Kidney (tissue), 13 donors: ENCODE measurements at regions not wholly inside any gene's neighbourhood (a gene's known extent, or its start where the extent isn't known, plus 50 kb on each side); places are given as distances from the start of the nearest gene placed in this dataset.

ENCODE experiments used
- DNase-seq, 5 donors: peaks; one replicate each; pipeline ENCODE4 v3.0.0-alpha.2; 2013 to 2020
- FAIRE-seq: peaks from 2 replicates; lab custom pipeline; 2012; peaks lifted over from hg19 to GRCh38; lab: Jason Lieb, UNC
- H3K27ac ChIP-seq, 2 donors: one replicate each; pipeline ENCODE4 v1.7.0; 2013; ENCODE audit warnings: low read depth in 2 of 2, low read length in 2 of 2, inconsistent platforms in 1 of 2
- H3K27me3 ChIP-seq: one replicate; pipeline ENCODE4 v1.7.1; 2013; ENCODE audit warnings: low read length, inconsistent platforms; ENCODE audit not compliant: control insufficient read depth, insufficient read depth
- H3K36me3 ChIP-seq, 3 donors: one replicate each; pipeline versions ENCODE4 v1.7.0 to v1.7.1; 2013; ENCODE audit warnings: low read length in 3 of 3, control low read depth in 1 of 3, inconsistent platforms in 1 of 3; ENCODE audit not compliant: insufficient read depth in 3 of 3, control insufficient read depth in 2 of 3
- H3K4me1 ChIP-seq, 3 donors: one replicate each; pipeline versions ENCODE4 v1.7.0 to v1.7.1; 2013; ENCODE audit warnings: low read length in 3 of 3, inconsistent platforms in 1 of 3, low read depth in 1 of 3; ENCODE audit not compliant: control insufficient read depth in 2 of 3, insufficient read depth in 2 of 3
- H3K4me3 ChIP-seq, 3 donors: one replicate each; pipeline versions ENCODE4 v1.7.0 to v1.8.1; 2013; ENCODE audit warnings: low read length in 3 of 3, control low read depth in 1 of 3, inconsistent platforms in 1 of 3
- H3K9ac ChIP-seq, 3 donors: one replicate each; pipeline versions ENCODE4 v1.7.0 to v1.7.1; 2013; ENCODE audit warnings: low read length in 3 of 3, control low read depth in 1 of 3, inconsistent platforms in 1 of 3
- H3K9me3 ChIP-seq, 3 donors: one replicate each; pipeline versions ENCODE4 v1.7.0 to v1.7.1; 2013; ENCODE audit warnings: low read length in 3 of 3, control low read depth in 1 of 3, inconsistent platforms in 1 of 3; ENCODE audit not compliant: control insufficient read depth in 2 of 3, insufficient read depth in 1 of 3
- intact Hi-C: fragments of 100-400 bp; cut with DNase I; formaldehyde crosslinking; loops from one replicate; pipeline ENCODE4 v1.11.1; 2022
- TF ChIP-seq, protein P1 (sequence below): IDR thresholded peaks from 3 replicates; pipeline ENCODE4 v1.5.1; 2012; ENCODE audit warnings: mild to moderate bottlenecking, moderate library complexity, borderline replicate concordance; ENCODE audit not compliant: insufficient read depth; ENCODE audit errors: extremely low read depth
- donor health status: control.
- donor health status: control.
- donor health status: control.
- donor health status: control.
- donor health status: control.
- donor health status: DM: yes; HTN: yes; CAD: no.
- donor health status: Normal renal cell carcinoma (clear cell type).

DNA sequence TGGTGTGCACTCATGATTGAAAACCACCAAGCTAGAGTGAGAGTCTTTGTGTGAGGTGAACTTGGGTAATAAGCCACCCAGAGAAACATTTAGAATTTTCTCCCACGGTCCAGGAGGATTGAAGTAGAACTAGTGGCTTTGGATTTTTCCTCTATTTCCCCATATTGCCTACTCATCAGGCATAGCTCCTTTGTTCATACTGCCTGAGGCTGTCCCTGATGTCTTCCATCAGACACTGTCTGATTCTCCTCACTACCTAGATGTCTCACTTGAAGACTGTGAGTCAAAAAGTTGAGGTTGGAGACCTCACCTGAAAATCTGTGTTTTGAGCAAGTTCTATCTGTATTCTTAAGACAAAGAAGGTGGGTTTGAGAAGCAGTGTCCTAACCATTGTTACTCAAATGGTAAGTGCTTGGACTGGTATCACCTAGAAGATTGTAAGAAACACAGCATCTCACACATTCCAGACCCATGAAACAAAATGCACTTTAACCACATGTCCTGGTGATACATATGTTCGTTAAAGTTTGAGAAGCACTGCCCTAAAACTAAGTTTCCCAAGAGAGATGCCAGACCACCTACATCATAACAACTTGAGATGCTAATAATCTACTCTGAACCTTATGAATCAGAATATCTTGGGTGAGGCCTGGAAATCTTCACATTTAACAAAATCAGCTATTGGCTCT, 523.4 kb upstream of the BTBD3 start:
- Histone ChIP-seq H3K9me3 (no peaks in the 10 kb centered on the region), H3K36me3 (no peaks in the 10 kb centered on the region), H3K4me1 (no peaks in the 10 kb centered on the region), H3K4me3 (no peak overlapping the region), H3K27me3 (no peaks in the 10 kb centered on the region), H3K27ac (no peak overlapping the region), H3K9ac (no peak overlapping the region)
- TF ChIP-seq, protein P1, sequence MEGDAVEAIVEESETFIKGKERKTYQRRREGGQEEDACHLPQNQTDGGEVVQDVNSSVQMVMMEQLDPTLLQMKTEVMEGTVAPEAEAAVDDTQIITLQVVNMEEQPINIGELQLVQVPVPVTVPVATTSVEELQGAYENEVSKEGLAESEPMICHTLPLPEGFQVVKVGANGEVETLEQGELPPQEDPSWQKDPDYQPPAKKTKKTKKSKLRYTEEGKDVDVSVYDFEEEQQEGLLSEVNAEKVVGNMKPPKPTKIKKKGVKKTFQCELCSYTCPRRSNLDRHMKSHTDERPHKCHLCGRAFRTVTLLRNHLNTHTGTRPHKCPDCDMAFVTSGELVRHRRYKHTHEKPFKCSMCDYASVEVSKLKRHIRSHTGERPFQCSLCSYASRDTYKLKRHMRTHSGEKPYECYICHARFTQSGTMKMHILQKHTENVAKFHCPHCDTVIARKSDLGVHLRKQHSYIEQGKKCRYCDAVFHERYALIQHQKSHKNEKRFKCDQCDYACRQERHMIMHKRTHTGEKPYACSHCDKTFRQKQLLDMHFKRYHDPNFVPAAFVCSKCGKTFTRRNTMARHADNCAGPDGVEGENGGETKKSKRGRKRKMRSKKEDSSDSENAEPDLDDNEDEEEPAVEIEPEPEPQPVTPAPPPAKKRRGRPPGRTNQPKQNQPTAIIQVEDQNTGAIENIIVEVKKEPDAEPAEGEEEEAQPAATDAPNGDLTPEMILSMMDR = no peak
- intact Hi-C loops = no loop called here
- FAIRE-seq (no peak), DNase-seq (no peak)

DNA sequence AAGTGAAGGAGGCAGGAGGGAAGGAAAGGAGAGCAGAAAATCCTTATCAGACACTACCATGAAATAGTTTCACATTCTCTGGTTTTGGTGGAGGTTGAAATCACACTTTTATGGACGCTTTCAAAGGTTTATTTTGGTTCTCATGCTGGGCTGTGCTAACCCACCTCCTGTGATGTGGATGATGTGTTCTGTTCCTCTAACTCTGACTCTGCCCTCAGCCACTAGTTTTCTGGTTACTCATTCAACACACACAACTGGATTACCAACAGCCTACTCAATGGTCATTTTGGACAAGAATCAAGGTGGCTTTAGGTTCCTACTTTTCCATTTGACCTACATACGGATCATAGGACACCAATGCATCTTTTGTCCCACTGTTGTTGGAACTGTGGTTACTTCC, 522.1 kb upstream of the BTBD3 start:
- FAIRE-seq = no peak
- Histone ChIP-seq H3K4me3 (no peak overlapping the region), H3K27ac (no peak overlapping the region), H3K9ac (no peak overlapping the region), H3K27me3 (no peaks in the 10 kb centered on the region), H3K9me3 (no peaks in the 10 kb centered on the region), H3K36me3 (no peaks in the 10 kb centered on the region), H3K4me1 (no peaks in the 10 kb centered on the region)
- TF ChIP-seq, protein P1 = no peak
- intact Hi-C loops = no loop called here
- no peak for DNase-seq

DNA sequence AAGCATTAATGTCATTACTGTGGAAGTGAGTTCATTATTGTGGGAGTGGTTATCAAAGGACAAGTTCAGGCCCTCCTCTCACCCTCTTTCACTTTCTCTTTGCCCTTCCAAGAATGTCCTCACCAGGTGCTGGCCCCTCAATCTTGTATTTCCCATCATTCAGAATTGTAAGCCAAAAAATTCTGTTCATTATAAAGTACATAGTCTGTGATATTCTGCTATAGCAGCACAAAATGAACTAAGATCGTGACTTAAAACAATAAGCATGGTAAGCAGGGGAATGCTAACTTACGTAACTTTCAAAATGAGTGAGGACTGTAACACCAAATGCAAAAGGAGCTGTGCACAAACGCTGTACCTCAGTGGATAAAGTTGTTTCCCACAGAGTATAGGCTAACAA, 515.7 kb upstream of the BTBD3 start:
- FAIRE-seq = no peak
- intact Hi-C loops = no loop called here

More for the DNA sequence above, 515.7 kb upstream of the BTBD3 start:
- Histone ChIP-seq H3K27ac (no peak overlapping the region), H3K4me1 (no peaks in the 10 kb centered on the region), H3K36me3 (no peaks in the 10 kb centered on the region), H3K4me3 (no peak overlapping the region), H3K27me3 (no peaks in the 10 kb centered on the region), H3K9ac (no peak overlapping the region), H3K9me3 (no peaks in the 10 kb centered on the region)
- TF ChIP-seq, protein P1 = no peak
- no peak for DNase-seq
